ENCODE measurements at regions not wholly inside any gene's neighbourhood (a gene's known extent, or its start where the extent isn't known, plus 50 kb on each side); places are given as distances from the start of the nearest gene placed in this dataset.

DNA sequence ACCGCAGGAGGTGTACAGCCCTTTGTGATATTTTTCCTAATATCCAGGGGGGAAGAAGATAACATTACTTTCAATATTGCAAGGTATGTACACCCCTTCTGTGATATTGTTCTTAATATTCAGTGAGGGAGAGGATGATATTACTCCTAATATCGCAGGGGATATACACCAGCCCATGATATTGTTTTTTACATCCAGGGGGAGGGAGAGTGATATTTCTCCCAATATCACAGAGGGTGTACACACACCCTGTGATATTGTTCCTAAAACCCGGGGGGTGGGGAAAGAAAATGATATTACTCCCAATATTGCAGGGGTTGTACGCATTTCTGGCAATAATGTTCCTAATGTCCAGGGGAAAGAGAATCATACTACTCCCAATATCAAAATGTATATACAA, 58.0 kb upstream of the SLC25A48 start:
- TF ChIP-seq CTCF (IDR thresholded peaks at IDR 0.05): no peak
- no peak overlapping the region for H3K27ac Mint-ChIP-seq
- no peak for ATAC-seq (ENCODE audit: poor library complexity)
- no peak overlapping the region for H3K4me3 Mint-ChIP-seq
- ChIA-PET POLR2A (no interaction called here), CTCF (no interaction called here)
- no peaks in the 10 kb centered on the region for H3K36me3 ChIP-seq (ENCODE audit: insufficient read depth, low read length)
- peaks cover 50% of the 10 kb centered on the region for H3K27me3 Mint-ChIP-seq
- intact Hi-C loops (cut with DNase I, micrococcal nuclease): no loop called here
- H3K27me3 ChIP-seq (ENCODE audit: control insufficient read depth in 1 of 2, insufficient read depth in 2 of 2, low read length in 2 of 2): peaks cover 0 to 3% of the 10 kb centered on the region in 2 experiments
- no peak for DNase-seq
- H3K27ac ChIP-seq (ENCODE audit: low read depth in 1 of 2, low read length in 2 of 2): no peak overlapping the region
- H3K4me1 ChIP-seq (ENCODE audit: insufficient read depth, low read length): no peaks in the 10 kb centered on the region
- H3K9me3 Mint-ChIP-seq: no peaks in the 10 kb centered on the region
- no peak overlapping the region for H3K4me3 ChIP-seq (ENCODE audit: low read length)
- H3K9me3 ChIP-seq (ENCODE audit: control insufficient read depth in 1 of 2, insufficient read depth in 1 of 2, low read length in 2 of 2): no peaks in the 10 kb centered on the region
- no peaks in the 10 kb centered on the region for H3K4me1 Mint-ChIP-seq (ENCODE audit: low read depth)
- no peaks in the 10 kb centered on the region for H3K36me3 Mint-ChIP-seq (ENCODE audit: low read depth)

DNA sequence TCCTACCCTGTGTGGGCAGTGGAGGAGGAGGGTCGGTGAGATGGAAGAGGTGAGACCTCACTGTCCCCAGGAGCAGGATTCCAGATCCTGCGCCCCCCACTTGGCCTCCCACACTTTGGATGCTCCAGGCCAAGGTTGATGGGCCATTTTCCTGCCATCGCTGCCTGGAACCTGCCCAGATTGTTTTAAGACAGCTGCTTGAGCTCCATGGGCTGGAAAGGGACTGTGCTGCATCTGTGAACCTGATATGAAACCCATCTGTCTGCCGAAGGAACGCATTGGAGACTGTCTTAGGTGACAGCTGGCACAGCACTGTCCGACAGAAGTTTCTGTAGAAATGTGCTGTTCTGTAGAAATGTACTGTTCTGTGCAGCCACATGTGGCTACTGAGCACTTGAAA, 72.7 kb upstream of the SLC25A48 start:
- Mint-ChIP-seq H3K9me3 (peaks cover 4% of the 10 kb centered on the region), H3K27me3 (peaks cover 8% of the 10 kb centered on the region), H3K27ac (no peak overlapping the region), H3K4me1 (ENCODE audit: low read depth) (no peaks in the 10 kb centered on the region), H3K4me3 (no peak overlapping the region), H3K36me3 (ENCODE audit: low read depth) (no peaks in the 10 kb centered on the region)
- H3K36me3 ChIP-seq (ENCODE audit: insufficient read depth, low read length): no peaks in the 10 kb centered on the region
- no peaks in the 10 kb centered on the region for H3K27me3 ChIP-seq (ENCODE audit: control insufficient read depth in 1 of 2, insufficient read depth in 2 of 2, low read length in 2 of 2)
- intact Hi-C loops (cut with DNase I, micrococcal nuclease): no loop called here
- CTCF ChIA-PET: no interaction called here
- no peak for DNase-seq
- H3K4me3 ChIP-seq (ENCODE audit: low read length): no peak overlapping the region
- POLR2A ChIA-PET: no interaction called here
- H3K27ac ChIP-seq (ENCODE audit: low read depth in 1 of 2, low read length in 2 of 2): no peak overlapping the region
- H3K9me3 ChIP-seq (ENCODE audit: control insufficient read depth in 1 of 2, insufficient read depth in 1 of 2, low read length in 2 of 2): peaks cover 0 to 4% of the 10 kb centered on the region in 2 experiments
- ATAC-seq (ENCODE audit: poor library complexity): no peak
- TF ChIP-seq CTCF (IDR thresholded peaks at IDR 0.05): no peak
- no peaks in the 10 kb centered on the region for H3K4me1 ChIP-seq (ENCODE audit: insufficient read depth, low read length)

GRCh38 chr5:135759149-135759784, 75.2 kb upstream of the SLC25A48 start:
- H3K4me3 Mint-ChIP-seq: no peak overlapping the region
- H3K27me3 ChIP-seq (ENCODE audit: control insufficient read depth in 1 of 2, insufficient read depth in 2 of 2, low read length in 2 of 2): no peaks in the 10 kb centered on the region
- H3K36me3 ChIP-seq (ENCODE audit: insufficient read depth, low read length): no peaks in the 10 kb centered on the region
- H3K27ac Mint-ChIP-seq: no peak overlapping the region
- CTCF ChIA-PET: no interaction called here
- no peaks in the 10 kb centered on the region for H3K27me3 Mint-ChIP-seq
- ATAC-seq (ENCODE audit: poor library complexity): no peak
- no peak overlapping the region for H3K4me3 ChIP-seq (ENCODE audit: low read length)
- no peaks in the 10 kb centered on the region for H3K36me3 Mint-ChIP-seq (ENCODE audit: low read depth)
- no peak overlapping the region for H3K27ac ChIP-seq (ENCODE audit: low read depth in 1 of 2, low read length in 2 of 2)
- no peaks in the 10 kb centered on the region for H3K4me1 Mint-ChIP-seq (ENCODE audit: low read depth)
- no peak for TF ChIP-seq CTCF (IDR thresholded peaks at IDR 0.05)
- peaks cover 0 to 4% of the 10 kb centered on the region in 2 experiments for H3K9me3 ChIP-seq (ENCODE audit: control insufficient read depth in 1 of 2, insufficient read depth in 1 of 2, low read length in 2 of 2)
- peak in 1 of 14 experiments; percentile 24 for DNase-seq
- H3K4me1 ChIP-seq (ENCODE audit: insufficient read depth, low read length): no peaks in the 10 kb centered on the region
- no peaks in the 10 kb centered on the region for H3K9me3 Mint-ChIP-seq
- POLR2A ChIA-PET: no interaction called here
- intact Hi-C loops (cut with DNase I, micrococcal nuclease): no loop called here

Measured in CD4-positive, alpha-beta T cell (primary cell).